Endothelial cell of umbilical vein (primary cell): ENCODE measurements at regions not wholly inside any gene's neighbourhood (a gene's known extent, or its start where the extent isn't known, plus 50 kb on each side); places are given as distances from the start of the nearest gene placed in this dataset.

ENCODE experiments used
- BruUV-seq: library from RNA; stranded (reverse); fragments of 400-500 nt; replicated peaks from 2 replicates; lab custom pipeline; 2021; lab: Mats Ljungman, UMichigan
- CTCF ChIA-PET: fragments of 300-600, 350-600 bp; sonication (Branson Sonifier 250); formaldehyde crosslinking; loops from one replicate; lab custom pipeline; 2021; ENCODE audit warnings: antibody characterized with exemption, inconsistent platforms; lab: Charles Lee
- POLR2A ChIA-PET: fragments of 300-600, 350-600 bp; sonication (Branson Sonifier 250); formaldehyde crosslinking; loops from one replicate; lab custom pipeline; 2021; ENCODE audit warnings: antibody characterized with exemption, inconsistent platforms; lab: Charles Lee
- DNase-seq: peaks from one replicate; pipeline ENCODE4 v3.0.0-alpha.2; 2011; ENCODE audit warnings: low read depth, low spot score
- FAIRE-seq: peaks from 2 replicates; lab custom pipeline; 2011; peaks lifted over from hg19 to GRCh38; lab: Jason Lieb, UNC
- H2AFZ ChIP-seq: 2 replicates; pipeline ENCODE4 v1.6.0; 2012; ENCODE audit warnings: low read depth, low read length, control low read depth, inconsistent platforms
- H3K27ac ChIP-seq: 2 replicates; pipeline ENCODE4 v1.5.1; 2011; ENCODE audit warnings: low read depth, mild to moderate bottlenecking, control low read depth, low read length, moderate library complexity; ENCODE audit not compliant: insufficient read depth
- H3K27me3 ChIP-seq, 2 experiments: 2 replicates each; pipeline versions ENCODE4 v1.6.0 to v1.6.1; 2011; ENCODE audit warnings: low read length in 2 of 2, mixed read lengths in 1 of 2; ENCODE audit not compliant: control insufficient read depth in 2 of 2, insufficient read depth in 2 of 2
- H3K36me3 ChIP-seq, 2 experiments: 2 replicates in 1 of 2; 3 replicates in 1 of 2; pipeline ENCODE4 v1.5.1; 2011; ENCODE audit warnings: low read length in 2 of 2, mild to moderate bottlenecking in 1 of 2, moderate library complexity in 1 of 2; ENCODE audit not compliant: control insufficient read depth in 2 of 2, insufficient read depth in 2 of 2; ENCODE audit errors: extremely low read depth in 1 of 2
- H3K4me1 ChIP-seq: 3 replicates; pipeline ENCODE4 v1.5.1; 2011; ENCODE audit warnings: mild to moderate bottlenecking, low read length; ENCODE audit not compliant: control insufficient read depth, insufficient read depth; ENCODE audit errors: extremely low read depth
- H3K4me2 ChIP-seq: 2 replicates; pipeline ENCODE4 v1.6.1; 2011; ENCODE audit warnings: low read length, control low read depth, mixed read lengths; ENCODE audit not compliant: insufficient read depth
- H3K4me3 ChIP-seq, 3 experiments: fragments of 200-600 bp in 1 of 3; sonication (generic), shearing (Covaris generic) in 1 of 3; replicated peaks in 1 of 3; 2 replicates each; pipeline ENCODE4 v1.5.1; 2011 to 2016; ENCODE audit warnings: control low read depth in 3 of 3, low read length in 3 of 3, mild to moderate bottlenecking in 2 of 3, inconsistent platforms in 1 of 3, low read depth in 1 of 3, moderate library complexity in 1 of 3; ENCODE audit not compliant: insufficient read depth in 1 of 3
- H3K79me2 ChIP-seq: 2 replicates; pipeline ENCODE4 v1.6.0; 2012; ENCODE audit warnings: low read length, inconsistent platforms; ENCODE audit not compliant: control insufficient read depth, insufficient read depth
- H3K9ac ChIP-seq: replicated peaks from 2 replicates; pipeline ENCODE3; 2011; ENCODE audit warnings: low read length, control low read depth; ENCODE audit not compliant: insufficient read depth; ENCODE audit errors: extremely low read depth
- H3K9me1 ChIP-seq: replicated peaks from 3 replicates; pipeline ENCODE4 v1.6.0; 2011; ENCODE audit warnings: mild to moderate bottlenecking, low read length; ENCODE audit not compliant: control insufficient read depth, insufficient read depth; ENCODE audit errors: extremely low read depth
- H3K9me3 ChIP-seq: replicated peaks from 2 replicates; pipeline ENCODE4 v1.5.1; 2012; ENCODE audit warnings: low read length, inconsistent platforms; ENCODE audit not compliant: control insufficient read depth, insufficient read depth
- H4K20me1 ChIP-seq: replicated peaks from 2 replicates; pipeline ENCODE3; 2011; ENCODE audit warnings: mild to moderate bottlenecking, low read length; ENCODE audit not compliant: control insufficient read depth, insufficient read depth; ENCODE audit errors: extremely low read depth
- CTCF ChIP-seq, 2 donors: IDR thresholded peaks; 1 replicate in 1 of 2; 2 replicates in 1 of 2; pipeline ENCODE4 v1.5.1; 2011; ENCODE audit warnings: low read length in 2 of 2, mild to moderate bottlenecking in 2 of 2, moderate library complexity in 2 of 2, control low read depth in 1 of 2, inconsistent platforms in 1 of 2, low read depth in 1 of 2; ENCODE audit not compliant: insufficient read depth in 1 of 2; ENCODE audit errors: extremely low read depth in 1 of 2
- EZH2 ChIP-seq: IDR thresholded peaks from 2 replicates; pipeline ENCODE4 v1.6.1; 2012; ENCODE audit warnings: borderline replicate concordance, low read depth, mild to moderate bottlenecking, moderate library complexity, low read length, inconsistent platforms; ENCODE audit not compliant: severe bottlenecking
- FOS ChIP-seq: IDR thresholded peaks from 2 replicates; pipeline ENCODE4 v1.6.1; 2011; ENCODE audit warnings: mild to moderate bottlenecking, low read length, moderate library complexity, borderline replicate concordance; ENCODE audit not compliant: insufficient read depth
- GATA2 ChIP-seq: IDR thresholded peaks from 2 replicates; pipeline ENCODE4 v1.7.0; 2011; ENCODE audit warnings: low read depth, mild to moderate bottlenecking, moderate library complexity, mixed read lengths, low read length; ENCODE audit not compliant: insufficient read length, insufficient read depth
- JUN ChIP-seq: IDR thresholded peaks from 2 replicates; pipeline ENCODE4 v1.6.1; 2011; ENCODE audit warnings: borderline replicate concordance, low read depth; ENCODE audit not compliant: insufficient read length, insufficient read depth
- MYC ChIP-seq: IDR thresholded peaks from one replicate; pipeline ENCODE4 v1.6.1; 2011; ENCODE audit warnings: mild to moderate bottlenecking, low read depth, low read length
- POLR2A ChIP-seq: IDR thresholded peaks from 2 replicates; pipeline ENCODE4 v1.6.1; 2012; ENCODE audit warnings: low read depth, mild to moderate bottlenecking, control low read depth, low read length
- POLR2AphosphoS5 ChIP-seq: IDR thresholded peaks from 2 replicates; pipeline ENCODE4 v1.6.1; 2012; ENCODE audit warnings: low read depth, mild to moderate bottlenecking, control low read depth, low read length, moderate library complexity; ENCODE audit not compliant: insufficient read depth
- dilution Hi-C: fragments of 300-500 bp; cut with MboI; formaldehyde crosslinking; loops from one replicate; pipeline ENCODE4 v1.15.0; 2019; ENCODE audit warnings: low sequenced_read_pairs; ENCODE audit not compliant: extremely low pct_ligation_motif_present
- intact Hi-C: fragments of 100-400 bp; cut with micrococcal nuclease; formaldehyde crosslinking; loops from one replicate; pipeline ENCODE4 v1.10.0; 2022
- TF ChIP-seq, protein P1 (sequence below): IDR thresholded peaks from 2 replicates; pipeline ENCODE4 v1.6.1; 2011; ENCODE audit not compliant: insufficient read depth, insufficient read length

- Histone ChIP-seq H3K79me2 (no peaks in the 10 kb centered on the region), H3K9me1 (no peaks in the 10 kb centered on the region), H3K4me1 (no peaks in the 10 kb centered on the region), H2AFZ (no peak overlapping the region), H3K4me3 (no peak overlapping the region), H3K27ac (no peak overlapping the region), H3K9ac (no peak overlapping the region), H3K36me3 (no peaks in the 10 kb centered on the region), H3K27me3 (peaks cover 0 to 4% of the 10 kb centered on the region in 2 experiments), H3K4me2 (no peak overlapping the region), H4K20me1 (no peaks in the 10 kb centered on the region), H3K9me3 (no peaks in the 10 kb centered on the region)
- dilution Hi-C loops = no loop called here
- intact Hi-C loops = no loop called here
- TF ChIP-seq GATA2 (no peak), JUN (no peak), POLR2A (no peak), POLR2AphosphoS5 (no peak), CTCF (IDR thresholded peaks at IDR 0.05; ENCODE audit: extremely low read depth in 1 of 2, insufficient read depth in 1 of 2, low read depth in 1 of 2, low read length in 2 of 2) (no peak), FOS (no peak), EZH2 (no peak), MYC (no peak)
- TF ChIP-seq, protein P1, sequence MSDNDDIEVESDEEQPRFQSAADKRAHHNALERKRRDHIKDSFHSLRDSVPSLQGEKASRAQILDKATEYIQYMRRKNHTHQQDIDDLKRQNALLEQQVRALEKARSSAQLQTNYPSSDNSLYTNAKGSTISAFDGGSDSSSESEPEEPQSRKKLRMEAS = no peak
- ChIA-PET POLR2A (no interaction called here), CTCF (interaction anchor here (1.7 to 1.8 kb wide), 2 partner anchors 18 to 29 kb away, joined by 5 to 6 read pairs; no protein-coding TSS in a partner anchor)
- FAIRE-seq = no peak
- no peak for DNase-seq
- no TSS peak for BruUV-seq
Measured at GRCh38 chr10:63738410-63738809, 217.2 kb downstream of the REEP3 start.
